ENCODE measurements at regions not wholly inside any gene's neighbourhood (a gene's known extent, or its start where the extent isn't known, plus 50 kb on each side); places are given as distances from the start of the nearest gene placed in this dataset.

DNA sequence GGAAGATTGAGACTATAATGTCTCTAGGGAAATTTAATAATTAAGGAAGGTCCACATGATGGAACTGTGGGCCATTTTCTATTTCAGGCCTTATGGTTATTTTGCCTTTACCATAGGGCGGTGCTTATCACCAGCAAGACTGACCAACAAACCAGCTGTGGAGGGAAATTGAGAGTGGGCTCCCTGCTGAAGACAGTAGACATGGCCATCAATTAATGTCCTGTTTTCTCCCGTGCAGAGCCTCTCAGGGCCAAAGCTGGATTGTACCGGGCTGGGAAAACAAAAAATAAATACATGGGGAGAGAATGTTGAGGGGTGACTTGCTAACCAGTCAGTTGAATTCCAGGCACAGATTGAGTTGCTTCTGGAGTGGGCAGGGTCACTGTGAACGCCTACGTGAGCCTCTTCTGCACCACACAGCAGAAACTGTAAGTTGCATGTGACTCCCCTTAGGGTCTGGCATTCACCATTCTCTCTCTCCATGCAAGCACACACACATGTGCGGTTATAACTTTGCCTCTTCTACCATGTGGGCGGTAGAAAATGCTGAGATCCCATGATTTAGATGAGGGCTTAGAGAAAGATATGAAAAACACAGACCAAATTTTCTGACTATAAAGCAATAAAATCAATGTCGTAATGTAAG is 128.5 kb downstream of the COPS8 start:
- DNase-seq (no peak), ATAC-seq (no peak)
- Mint-ChIP-seq H3K4me3 (no peak overlapping the region), H3K9me3 (no peaks in the 10 kb centered on the region), H3K27me3 (peaks cover 15% of the 10 kb centered on the region), H3K27ac (no peak overlapping the region), H3K4me1 (no peaks in the 10 kb centered on the region)

GRCh38 chr2:237214963-237215362 is 129.3 kb downstream of the COPS8 start:
- Mint-ChIP-seq H3K4me1 (no peaks in the 10 kb centered on the region), H3K27me3 (peaks cover 18% of the 10 kb centered on the region), H3K9me3 (no peaks in the 10 kb centered on the region), H3K4me3 (no peak overlapping the region), H3K27ac (no peak overlapping the region)
- ATAC-seq (no peak), DNase-seq (no peak)

- ATAC-seq = no peak
- no peak overlapping the region for H3K4me3 Mint-ChIP-seq
- no peak for DNase-seq
- no peak overlapping the region for H3K27ac Mint-ChIP-seq
- no peaks in the 10 kb centered on the region for H3K9me3 Mint-ChIP-seq
- no peaks in the 10 kb centered on the region for H3K4me1 Mint-ChIP-seq
- peaks cover 36% of the 10 kb centered on the region for H3K27me3 Mint-ChIP-seq
Observed at GRCh38 chr2:237217995-237218616, 132.4 kb downstream of the COPS8 start.

- Mint-ChIP-seq H3K4me3 (no peak overlapping the region), H3K4me1 (no peaks in the 10 kb centered on the region), H3K27ac (no peak overlapping the region), H3K9me3 (no peaks in the 10 kb centered on the region), H3K27me3 (peaks cover 43% of the 10 kb centered on the region)
- no peak for DNase-seq
- ATAC-seq = no peak
Observed at GRCh38 chr2:237218756-237219155, 133.1 kb downstream of the COPS8 start.

DNA sequence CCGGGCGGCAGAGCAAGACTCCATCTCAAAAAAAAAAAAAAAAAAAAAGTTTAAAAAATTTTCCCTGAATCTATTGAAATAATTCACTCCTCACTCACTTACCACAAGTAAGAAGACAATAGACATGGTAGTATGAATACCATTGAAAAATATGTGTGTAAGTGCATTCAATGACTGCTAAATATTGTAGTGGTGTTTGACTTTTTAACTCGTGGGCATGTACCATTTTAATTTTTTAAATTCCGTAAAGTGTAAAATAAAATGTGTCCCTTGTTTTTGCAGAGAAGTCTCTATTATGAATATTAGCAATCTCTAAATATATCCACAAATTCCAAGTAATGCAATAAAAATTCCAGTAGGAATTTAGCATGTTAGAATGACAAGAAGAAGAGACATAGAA is 134.1 kb downstream of the COPS8 start:
- no peak for DNase-seq
- Mint-ChIP-seq H3K9me3 (no peaks in the 10 kb centered on the region), H3K4me1 (no peaks in the 10 kb centered on the region), H3K27ac (no peak overlapping the region), H3K4me3 (no peak overlapping the region), H3K27me3 (peaks cover 43% of the 10 kb centered on the region)
- no peak for ATAC-seq

DNA sequence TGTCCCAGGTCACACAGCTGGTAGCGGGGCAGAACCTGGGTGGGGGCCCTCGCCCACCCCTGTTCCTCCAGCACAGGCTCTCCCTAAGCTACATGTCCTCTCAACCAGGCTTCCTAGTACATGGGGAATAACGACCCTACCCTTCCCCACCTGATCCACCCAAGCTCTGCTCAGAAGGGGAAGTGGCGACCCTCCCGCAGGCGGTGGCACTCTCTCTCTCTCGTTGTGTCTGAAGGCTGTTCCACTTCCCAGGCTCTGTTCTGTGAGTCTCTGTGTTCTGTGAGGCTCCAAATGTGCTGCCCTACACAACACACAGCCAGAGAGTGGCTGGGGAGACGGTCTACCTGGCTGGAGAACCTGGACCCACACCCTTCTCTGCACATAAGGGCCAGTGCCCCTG is 135.8 kb downstream of the COPS8 start:
- no peak for ATAC-seq
- peaks cover 43% of the 10 kb centered on the region for H3K27me3 Mint-ChIP-seq

DNA sequence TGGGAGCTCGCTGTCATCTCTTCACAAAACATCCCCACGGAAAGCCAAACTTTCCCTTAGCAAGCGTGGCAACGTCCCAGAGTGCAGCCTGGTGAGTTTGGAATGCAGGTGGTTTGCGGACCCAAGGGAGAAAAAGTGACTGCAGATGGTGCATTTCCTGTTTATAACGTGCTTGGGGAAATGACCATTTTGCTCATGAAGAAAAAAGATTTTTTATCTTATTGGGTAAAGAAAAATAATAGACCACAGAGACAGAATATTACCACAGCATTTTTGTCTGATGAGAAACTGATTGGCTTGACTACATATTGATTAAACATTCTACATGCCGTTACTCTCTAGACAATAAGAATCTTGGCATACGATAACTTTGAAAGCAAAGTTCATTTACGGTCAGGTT is 136.5 kb downstream of the COPS8 start:
- no peak for ATAC-seq

More for the DNA sequence above, 135.8 kb downstream of the COPS8 start:
- Mint-ChIP-seq H3K4me3 (no peak overlapping the region), H3K27ac (no peak overlapping the region), H3K9me3 (no peaks in the 10 kb centered on the region), H3K4me1 (no peaks in the 10 kb centered on the region)
- DNase-seq = no peak

DNA sequence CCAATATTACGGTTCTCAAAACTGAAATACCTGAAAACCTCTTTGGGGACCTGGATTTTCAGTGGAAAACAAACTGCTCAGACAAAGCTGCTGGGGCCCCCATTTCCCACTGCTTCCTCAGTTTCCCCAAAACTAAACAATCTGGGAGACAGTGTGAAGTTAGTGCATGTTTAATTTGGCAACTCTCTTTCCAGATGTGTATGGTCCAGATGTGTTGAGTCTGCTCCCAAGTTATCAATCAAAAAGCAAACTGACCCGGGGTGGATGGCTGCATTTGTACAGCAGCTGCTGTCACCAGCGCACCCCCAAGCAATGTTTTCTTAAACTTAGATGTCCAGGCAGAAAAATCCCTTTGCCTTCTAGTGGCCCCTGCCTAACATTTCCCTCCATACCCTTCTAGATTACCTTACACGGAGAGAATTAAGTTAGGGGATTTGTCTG is 136.9 kb downstream of the COPS8 start:
- Mint-ChIP-seq H3K27ac (no peak overlapping the region), H3K4me1 (peaks cover 4% of the 10 kb centered on the region), H3K9me3 (no peaks in the 10 kb centered on the region), H3K4me3 (no peak overlapping the region), H3K27me3 (peaks cover 43% of the 10 kb centered on the region)
- ATAC-seq (no peak), DNase-seq (no peak)

More for the DNA sequence above, 136.5 kb downstream of the COPS8 start:
- H3K27ac Mint-ChIP-seq = no peak overlapping the region
- H3K9me3 Mint-ChIP-seq = no peaks in the 10 kb centered on the region
- no peak for DNase-seq
- no peaks in the 10 kb centered on the region for H3K4me1 Mint-ChIP-seq
- no peak overlapping the region for H3K4me3 Mint-ChIP-seq
- peaks cover 43% of the 10 kb centered on the region for H3K27me3 Mint-ChIP-seq

- DNase-seq = no peak
- no peak for ATAC-seq
- Mint-ChIP-seq H3K27ac (no peak overlapping the region), H3K4me1 (peaks cover 8% of the 10 kb centered on the region), H3K27me3 (peaks cover 41% of the 10 kb centered on the region), H3K4me3 (no peak overlapping the region), H3K9me3 (no peaks in the 10 kb centered on the region)
Observed at GRCh38 chr2:237223201-237223861, 137.6 kb downstream of the COPS8 start.

DNA sequence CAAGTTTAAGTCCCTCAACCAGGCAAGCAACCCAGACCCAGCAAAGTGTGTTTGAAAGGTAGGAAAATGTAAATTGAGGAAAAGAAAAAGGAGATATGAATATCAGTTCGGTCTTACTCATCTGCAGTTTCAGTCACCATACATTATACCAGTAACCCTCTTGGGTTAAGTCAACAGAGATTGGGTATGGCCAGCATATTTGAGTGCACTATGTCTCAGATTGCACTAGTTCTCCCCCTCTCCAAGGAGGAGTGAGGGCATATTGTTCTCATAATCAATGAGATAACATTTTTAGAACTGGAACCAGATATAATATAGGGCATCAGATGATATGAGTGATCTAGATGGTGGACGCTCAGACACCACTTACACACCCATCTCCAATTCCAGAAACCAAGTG is 141.5 kb downstream of the COPS8 start:
- Mint-ChIP-seq H3K27ac (no peak overlapping the region), H3K4me1 (peaks cover 8% of the 10 kb centered on the region), H3K9me3 (peaks cover 0 to 5% of the 10 kb centered on the region in 2 donors), H3K4me3 (no peak overlapping the region), H3K27me3 (peaks cover 41% of the 10 kb centered on the region)
- ATAC-seq (no peak), DNase-seq (no peak)

GRCh38 chr2:237227592-237228280 is 142.0 kb downstream of the COPS8 start:
- Mint-ChIP-seq H3K9me3 (peaks cover 0 to 5% of the 10 kb centered on the region in 2 donors), H3K4me3 (no peak overlapping the region), H3K27ac (peak overlapping the region in 1 of 2 donors; percentile 49), H3K4me1 (peaks cover 8% of the 10 kb centered on the region), H3K27me3 (peaks cover 42% of the 10 kb centered on the region)
- peak; percentile 87 for ATAC-seq
- DNase-seq = peak in 1 of 2 donors; percentile 11

DNA sequence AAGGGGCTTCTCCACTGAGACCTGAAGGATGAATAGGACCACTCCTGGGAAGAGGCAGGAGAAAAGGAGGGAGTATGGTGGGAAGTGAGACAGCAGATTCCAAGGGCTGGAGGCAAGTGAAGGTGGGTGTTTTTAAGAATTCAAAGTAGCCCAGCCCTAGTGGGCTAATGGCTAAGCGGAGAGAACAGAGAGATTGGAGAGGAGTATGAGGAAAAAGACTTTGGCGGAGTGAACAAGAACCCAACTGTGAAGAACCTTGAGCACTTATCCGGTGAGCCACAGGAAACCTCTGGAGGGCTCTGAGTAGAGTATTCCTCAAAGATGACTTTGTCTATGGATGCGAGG is 142.6 kb downstream of the COPS8 start:
- H3K27me3 Mint-ChIP-seq = peaks cover 42% of the 10 kb centered on the region
- H3K9me3 Mint-ChIP-seq = peaks cover 0 to 5% of the 10 kb centered on the region in 2 donors
- H3K27ac Mint-ChIP-seq = no peak overlapping the region
- H3K4me3 Mint-ChIP-seq = no peak overlapping the region
- ATAC-seq (no peak), DNase-seq (no peak)
- peaks cover 8% of the 10 kb centered on the region for H3K4me1 Mint-ChIP-seq

DNA sequence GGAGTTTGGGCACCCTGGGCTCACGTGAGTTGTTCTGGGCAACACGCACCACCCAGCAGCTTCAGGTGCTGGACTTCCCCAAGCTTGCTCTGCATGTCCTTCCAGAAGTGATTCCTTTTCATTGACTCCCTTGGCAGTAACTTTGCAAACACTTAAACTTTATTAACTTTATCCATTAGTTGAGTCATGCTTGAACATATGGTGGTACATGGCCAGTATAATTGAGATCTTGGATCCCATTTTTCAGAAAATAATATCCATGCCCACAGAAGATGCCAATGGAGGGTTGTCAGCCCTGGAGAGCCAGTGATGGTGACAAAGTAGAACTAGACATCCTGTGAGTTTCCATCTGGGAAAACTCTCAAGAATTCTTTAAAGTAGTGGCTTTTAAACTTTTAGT is 144.2 kb downstream of the COPS8 start:
- Mint-ChIP-seq H3K4me3 (no peak overlapping the region), H3K9me3 (peaks cover 0 to 5% of the 10 kb centered on the region in 2 donors), H3K27me3 (peaks cover 37% of the 10 kb centered on the region), H3K4me1 (peaks cover 8% of the 10 kb centered on the region), H3K27ac (no peak overlapping the region)
- DNase-seq = no peak
- no peak for ATAC-seq

DNA sequence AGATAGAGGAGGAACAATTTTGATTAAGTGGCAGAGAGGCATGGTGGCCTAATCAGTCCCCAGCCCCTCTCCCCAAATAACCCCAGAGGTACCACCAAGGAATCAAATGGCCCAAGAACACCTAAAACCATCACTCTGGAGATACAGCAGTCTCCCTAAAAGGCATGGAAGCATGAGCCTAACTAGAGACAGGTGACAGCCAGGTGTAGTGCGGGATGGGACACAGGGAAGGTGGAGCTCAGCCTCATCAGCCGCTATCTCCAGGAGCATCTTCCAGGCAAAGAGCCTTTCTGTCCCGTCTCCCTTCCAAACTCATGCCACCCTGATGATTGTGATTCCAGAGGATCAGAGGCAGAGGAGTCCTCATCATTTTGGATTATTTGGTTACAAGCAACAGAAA is 144.7 kb downstream of the COPS8 start:
- Mint-ChIP-seq H3K9me3 (peaks cover 0 to 5% of the 10 kb centered on the region in 2 donors), H3K27ac (no peak overlapping the region), H3K4me1 (peaks cover 8% of the 10 kb centered on the region), H3K27me3 (peaks cover 37% of the 10 kb centered on the region), H3K4me3 (no peak overlapping the region)
- DNase-seq = no peak
- ATAC-seq = no peak

GRCh38 chr2:237231593-237231992 is 145.9 kb downstream of the COPS8 start:
- ATAC-seq (no peak), DNase-seq (no peak)
- Mint-ChIP-seq H3K9me3 (peaks cover 0 to 5% of the 10 kb centered on the region in 2 donors), H3K27ac (no peak overlapping the region), H3K4me3 (no peak overlapping the region), H3K4me1 (peaks cover 8% of the 10 kb centered on the region), H3K27me3 (peaks cover 45% of the 10 kb centered on the region)

GRCh38 chr2:237232166-237232565 is 146.5 kb downstream of the COPS8 start:
- peaks cover 46% of the 10 kb centered on the region for H3K27me3 Mint-ChIP-seq
- DNase-seq = no peak
- H3K9me3 Mint-ChIP-seq = peaks cover 0 to 5% of the 10 kb centered on the region in 2 donors
- no peak for ATAC-seq
- no peak overlapping the region for H3K27ac Mint-ChIP-seq
- H3K4me1 Mint-ChIP-seq = peaks cover 8% of the 10 kb centered on the region
- H3K4me3 Mint-ChIP-seq = no peak overlapping the region
